Mesenchymal stem cell (in vitro differentiated cells and primary cell): ENCODE measurements at regions not wholly inside any gene's neighbourhood (a gene's known extent, or its start where the extent isn't known, plus 50 kb on each side); places are given as distances from the start of the nearest gene placed in this dataset.

ENCODE experiments used
- DNase-seq: peaks from one replicate; pipeline ENCODE4 v3.0.0-alpha.2; 2013
- H2AFZ ChIP-seq: one replicate; pipeline ENCODE4 v1.6.1; 2013; ENCODE audit warnings: low read depth, mild to moderate bottlenecking, control low read depth, inconsistent platforms, low read length, moderate library complexity
- H2AK5ac ChIP-seq: 2 replicates; pipeline ENCODE4 v1.6.1; 2013; ENCODE audit warnings: low read length, moderate library complexity, mild to moderate bottlenecking, inconsistent platforms; ENCODE audit not compliant: severe bottlenecking
- H2BK120ac ChIP-seq: one replicate; pipeline ENCODE4 v1.6.1; 2013; ENCODE audit warnings: low read depth, mild to moderate bottlenecking, inconsistent platforms, low read length, moderate library complexity
- H2BK12ac ChIP-seq, 2 experiments: one replicate each; pipeline ENCODE4 v1.6.1; 2013; ENCODE audit warnings: inconsistent platforms in 2 of 2, low read length in 2 of 2, mild to moderate bottlenecking in 2 of 2, moderate library complexity in 2 of 2, control low read depth in 1 of 2
- H2BK15ac ChIP-seq: one replicate; pipeline ENCODE4 v1.6.1; 2013; ENCODE audit warnings: mild to moderate bottlenecking, low read depth, inconsistent platforms; ENCODE audit not compliant: poor library complexity, severe bottlenecking
- H2BK5ac ChIP-seq: 2 replicates; pipeline ENCODE4 v1.6.1; 2013; ENCODE audit warnings: low read depth, mild to moderate bottlenecking, low read length, control low read depth, inconsistent platforms; ENCODE audit not compliant: poor library complexity, severe bottlenecking
- H3K14ac ChIP-seq, 2 experiments: one replicate each; pipeline ENCODE4 v1.6.1; 2013; ENCODE audit warnings: inconsistent platforms in 2 of 2, low read length in 2 of 2, control low read depth in 1 of 2, mild to moderate bottlenecking in 1 of 2, moderate library complexity in 1 of 2
- H3K18ac ChIP-seq, 2 experiments: one replicate each; pipeline ENCODE4 v1.6.1; 2013; ENCODE audit warnings: inconsistent platforms in 2 of 2, low read length in 2 of 2, control low read depth in 1 of 2, low read depth in 1 of 2, mild to moderate bottlenecking in 1 of 2
- H3K23ac ChIP-seq, 2 experiments: one replicate each; pipeline ENCODE4 v1.6.1; 2013; ENCODE audit warnings: inconsistent platforms in 2 of 2, low read length in 2 of 2, mild to moderate bottlenecking in 2 of 2, moderate library complexity in 2 of 2, control low read depth in 1 of 2
- H3K27ac ChIP-seq: 2 replicates; pipeline ENCODE4 v1.5.1; 2013; ENCODE audit warnings: mild to moderate bottlenecking, moderate library complexity, low read length, control low read depth, inconsistent platforms; ENCODE audit not compliant: poor library complexity, severe bottlenecking
- H3K27me3 ChIP-seq, 2 experiments: 2 replicates each; pipeline versions ENCODE4 v1.6.1 to v1.7.0; 2013; ENCODE audit warnings: low read length in 2 of 2, mild to moderate bottlenecking in 2 of 2, moderate library complexity in 2 of 2, control low read depth in 1 of 2, inconsistent platforms in 1 of 2; ENCODE audit not compliant: control insufficient read depth in 1 of 2, insufficient read depth in 1 of 2
- H3K36me3 ChIP-seq, 2 experiments: 2 replicates each; pipeline versions ENCODE4 v1.6.1 to v1.7.0; 2013; ENCODE audit warnings: low read length in 2 of 2, control low read depth in 1 of 2, inconsistent platforms in 1 of 2, low read depth in 1 of 2, mild to moderate bottlenecking in 1 of 2; ENCODE audit not compliant: insufficient read depth in 2 of 2, control insufficient read depth in 1 of 2
- H3K4ac ChIP-seq, 2 experiments: one replicate each; pipeline ENCODE4 v1.6.1; 2013; ENCODE audit warnings: inconsistent platforms in 2 of 2, low read length in 2 of 2, mild to moderate bottlenecking in 2 of 2, moderate library complexity in 2 of 2, control low read depth in 1 of 2, low read depth in 1 of 2
- H3K4me1 ChIP-seq: 2 replicates; pipeline ENCODE4 v1.6.1; 2013; ENCODE audit warnings: low read depth, low read length, control low read depth; ENCODE audit not compliant: control insufficient read depth, insufficient read depth
- H3K4me2 ChIP-seq: 2 replicates; pipeline ENCODE4 v1.6.1; 2013; ENCODE audit warnings: low read length, mild to moderate bottlenecking, inconsistent platforms; ENCODE audit not compliant: poor library complexity, severe bottlenecking
- H3K4me3 ChIP-seq, 2 experiments: 2 replicates each; pipeline versions ENCODE4 v1.5.1 to v1.7.0; 2013; ENCODE audit warnings: low read length in 2 of 2, mild to moderate bottlenecking in 2 of 2, control low read depth in 1 of 2, low read depth in 1 of 2; ENCODE audit not compliant: insufficient read depth in 1 of 2
- H3K79me1 ChIP-seq: replicated peaks from 2 replicates; pipeline ENCODE4 v1.6.1; 2013; ENCODE audit warnings: mild to moderate bottlenecking, control low read depth, low read length, inconsistent platforms; ENCODE audit not compliant: poor library complexity, severe bottlenecking
- H3K9ac ChIP-seq: 2 replicates; pipeline ENCODE4 v1.7.0; 2013; ENCODE audit warnings: mild to moderate bottlenecking, low read length, moderate library complexity
- H3K9me3 ChIP-seq: 2 replicates; pipeline ENCODE4 v1.7.0; 2013; ENCODE audit warnings: mild to moderate bottlenecking, low read length; ENCODE audit not compliant: control insufficient read depth
- H4K8ac ChIP-seq: one replicate; pipeline ENCODE4 v1.6.1; 2013; ENCODE audit warnings: inconsistent platforms, mild to moderate bottlenecking, low read length, moderate library complexity
- H4K91ac ChIP-seq: one replicate; pipeline ENCODE4 v1.6.1; 2013; ENCODE audit warnings: mild to moderate bottlenecking, low read length, inconsistent platforms
- WGBS: methylation state at CpG from one replicate; pipeline ENCODE4 v1.1.7; 2013; ENCODE audit warnings: mixed read lengths; 5-methylcytosine and 5-hydroxymethylcytosine counted together

- H3K4me2 ChIP-seq: no peak overlapping the region
- H4K8ac ChIP-seq: no peak overlapping the region
- no peak overlapping the region for H2AFZ ChIP-seq
- no peak overlapping the region for H2BK5ac ChIP-seq
- peak overlapping the region; percentile 59 for H2AK5ac ChIP-seq
- no peaks in the 10 kb centered on the region for H3K9me3 ChIP-seq
- WGBS: 97% methylated on average over 3 of the region's 3 CpGs
- H2BK15ac ChIP-seq: no peak overlapping the region
- H3K4me3 ChIP-seq: no peak overlapping the region
- no peak overlapping the region for H3K18ac ChIP-seq
- H3K23ac ChIP-seq: no peak overlapping the region
- H2BK120ac ChIP-seq: no peak overlapping the region
- no peaks in the 10 kb centered on the region for H3K79me1 ChIP-seq
- no peak overlapping the region for H2BK12ac ChIP-seq
- no peak overlapping the region for H4K91ac ChIP-seq
- H3K4ac ChIP-seq: no peak overlapping the region
- DNase-seq: no peak
- H3K4me1 ChIP-seq: no peaks in the 10 kb centered on the region
- peak overlapping the region; percentile 63 for H3K27ac ChIP-seq
- no peaks in the 10 kb centered on the region for H3K27me3 ChIP-seq
- no peak overlapping the region for H3K14ac ChIP-seq
- H3K36me3 ChIP-seq: no peaks in the 10 kb centered on the region
- H3K9ac ChIP-seq: no peak overlapping the region
Measured at GRCh38 chr7:110387689-110388088, 703.2 kb upstream of the LRRN3 start.

- H3K4ac ChIP-seq: no peak overlapping the region
- H4K8ac ChIP-seq: no peak overlapping the region
- no peak overlapping the region for H3K4me3 ChIP-seq
- no peak overlapping the region for H3K4me2 ChIP-seq
- H3K36me3 ChIP-seq: no peaks in the 10 kb centered on the region
- no peak overlapping the region for H4K91ac ChIP-seq
- no peak overlapping the region for H3K9ac ChIP-seq
- no peaks in the 10 kb centered on the region for H3K79me1 ChIP-seq
- H2AFZ ChIP-seq: no peak overlapping the region
- H2BK12ac ChIP-seq: no peak overlapping the region
- no peaks in the 10 kb centered on the region for H3K9me3 ChIP-seq
- peak overlapping the region; percentile 54 for H2AK5ac ChIP-seq
- H3K4me1 ChIP-seq: no peaks in the 10 kb centered on the region
- H3K18ac ChIP-seq: no peak overlapping the region
- no peak overlapping the region for H2BK5ac ChIP-seq
- no peak overlapping the region for H3K14ac ChIP-seq
- 97% methylated on average over 1 of the region's 1 CpG for WGBS
- no peak for DNase-seq
- no peak overlapping the region for H3K23ac ChIP-seq
- H3K27ac ChIP-seq: no peak overlapping the region
- no peaks in the 10 kb centered on the region for H3K27me3 ChIP-seq
- no peak overlapping the region for H2BK15ac ChIP-seq
- no peak overlapping the region for H2BK120ac ChIP-seq
Measured at GRCh38 chr7:110388457-110388856, 702.5 kb upstream of the LRRN3 start.

GRCh38 chr7:110396021-110396420, 694.9 kb upstream of the LRRN3 start:
- Histone ChIP-seq H2BK5ac (no peak overlapping the region), H3K4ac (no peak overlapping the region), H3K14ac (no peak overlapping the region), H3K4me2 (no peak overlapping the region), H3K36me3 (no peaks in the 10 kb centered on the region), H2BK120ac (no peak overlapping the region), H2BK15ac (no peak overlapping the region), H2AK5ac (no peak overlapping the region), H3K9me3 (no peaks in the 10 kb centered on the region), H3K4me1 (peaks cover 3% of the 10 kb centered on the region), H2AFZ (no peak overlapping the region), H3K79me1 (no peaks in the 10 kb centered on the region), H4K91ac (no peak overlapping the region), H3K27ac (no peak overlapping the region), H4K8ac (no peak overlapping the region), H3K27me3 (no peaks in the 10 kb centered on the region), H2BK12ac (no peak overlapping the region), H3K9ac (no peak overlapping the region), H3K23ac (no peak overlapping the region), H3K18ac (no peak overlapping the region), H3K4me3 (no peak overlapping the region)
- DNase-seq: no peak

- H3K14ac ChIP-seq: no peak overlapping the region
- no peaks in the 10 kb centered on the region for H3K9me3 ChIP-seq
- no peak overlapping the region for H3K4me2 ChIP-seq
- H3K4ac ChIP-seq: no peak overlapping the region
- H3K23ac ChIP-seq: no peak overlapping the region
- H3K4me3 ChIP-seq: no peak overlapping the region
- 90% methylated on average over 4 of the region's 6 CpGs for WGBS
- no peak overlapping the region for H2AK5ac ChIP-seq
- no peak overlapping the region for H2AFZ ChIP-seq
- no peak overlapping the region for H2BK15ac ChIP-seq
- no peaks in the 10 kb centered on the region for H3K27me3 ChIP-seq
- H3K4me1 ChIP-seq: peaks cover 3% of the 10 kb centered on the region
- H3K36me3 ChIP-seq: no peaks in the 10 kb centered on the region
- no peak overlapping the region for H4K8ac ChIP-seq
- DNase-seq: no peak
- H3K79me1 ChIP-seq: no peaks in the 10 kb centered on the region
- no peak overlapping the region for H4K91ac ChIP-seq
- no peak overlapping the region for H3K18ac ChIP-seq
- H2BK12ac ChIP-seq: no peak overlapping the region
- no peak overlapping the region for H2BK5ac ChIP-seq
- H3K27ac ChIP-seq: no peak overlapping the region
- no peak overlapping the region for H3K9ac ChIP-seq
- no peak overlapping the region for H2BK120ac ChIP-seq
Measured at GRCh38 chr7:110397927-110398660, 692.8 kb upstream of the LRRN3 start.
